Activated CD4-positive, alpha-beta T cell treated with anti-CD3 and anti-CD28 coated beads, Interleukin-2, amount 50 U/mL, for 16 hours (primary cell): ENCODE measurements at regions not wholly inside any gene's neighbourhood (a gene's known extent, or its start where the extent isn't known, plus 50 kb on each side); places are given as distances from the start of the nearest gene placed in this dataset.
A peak's percentile ranks its signal among the peaks of the same experiment; 100 is the strongest.

Source experiments
- DNase-seq: peaks from one replicate; pipeline ENCODE4 v3.0.0-alpha.2; 2020

DNA sequence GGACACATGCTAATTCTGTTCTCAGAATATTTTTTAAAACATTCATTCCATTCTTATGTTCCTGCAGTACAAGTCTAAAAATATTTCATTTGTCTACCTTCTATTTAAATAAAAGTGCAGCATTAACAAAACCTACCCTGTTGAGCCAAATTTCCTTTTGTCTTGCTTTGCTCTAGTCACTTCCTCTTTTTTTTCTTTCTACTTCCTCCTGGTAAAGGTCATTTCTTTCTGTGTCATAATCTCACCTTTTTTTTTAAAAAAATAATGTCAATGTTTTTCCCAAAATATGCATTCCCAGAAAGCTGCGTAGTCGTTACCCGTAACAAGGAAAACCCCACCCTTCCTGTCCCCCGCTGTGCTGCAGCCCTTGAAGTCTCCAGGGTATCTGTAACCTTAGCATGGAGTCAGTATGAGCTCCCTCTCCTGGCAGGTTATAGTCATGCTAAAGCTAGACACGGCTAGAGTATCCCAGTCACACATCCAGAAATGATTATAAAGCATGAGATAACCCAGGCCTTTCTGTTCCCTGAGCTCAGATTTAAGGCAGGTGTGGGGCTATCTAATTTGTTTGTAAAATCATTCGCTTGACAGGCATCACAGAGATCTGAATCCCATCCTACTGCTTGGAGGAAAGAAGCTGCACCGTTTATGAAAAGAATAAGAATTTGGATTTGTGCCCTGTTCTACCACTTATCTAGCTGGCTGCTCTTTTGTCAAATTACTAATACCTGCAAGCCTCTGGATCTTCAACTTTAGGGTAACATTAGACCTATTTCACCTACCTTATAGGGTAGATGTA lies 51.1 kb upstream of the EED start:
- DNase-seq, result peak; percentile 87

DNA sequence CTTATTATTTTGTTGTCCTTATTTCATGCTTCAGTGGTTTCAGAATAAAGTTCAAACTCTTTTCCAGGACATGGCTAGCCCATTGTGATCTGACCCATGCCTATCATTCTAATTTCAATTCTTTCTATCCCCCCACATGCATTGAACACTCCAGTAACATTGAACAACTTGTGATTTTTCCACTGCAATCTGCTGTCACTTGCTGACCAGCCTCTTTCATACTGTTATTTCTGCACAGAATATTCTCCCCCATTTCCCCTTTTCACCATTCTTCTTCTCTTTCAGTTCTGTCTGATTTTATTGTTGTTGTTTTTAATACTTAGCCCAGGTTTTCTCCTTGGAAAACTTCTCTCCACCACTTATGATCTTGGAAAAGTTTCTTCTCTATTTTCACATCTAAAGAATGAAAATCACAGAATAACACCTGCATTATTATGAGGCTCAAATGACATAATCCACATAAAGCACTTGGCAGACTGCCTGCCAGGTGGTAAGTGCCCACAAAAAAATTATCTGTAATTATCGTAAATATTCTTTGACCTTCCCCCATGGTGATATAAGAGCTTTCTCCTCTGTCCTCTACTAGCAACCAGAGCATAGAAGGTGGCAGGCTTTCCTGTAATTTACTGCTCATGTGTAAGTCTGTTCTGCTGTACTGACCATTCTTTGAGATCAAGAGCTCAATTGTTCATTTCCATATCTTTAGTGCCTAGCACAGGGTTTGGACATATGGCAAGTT lies 51.9 kb upstream of the EED start:
- DNase-seq, result no peak

DNA sequence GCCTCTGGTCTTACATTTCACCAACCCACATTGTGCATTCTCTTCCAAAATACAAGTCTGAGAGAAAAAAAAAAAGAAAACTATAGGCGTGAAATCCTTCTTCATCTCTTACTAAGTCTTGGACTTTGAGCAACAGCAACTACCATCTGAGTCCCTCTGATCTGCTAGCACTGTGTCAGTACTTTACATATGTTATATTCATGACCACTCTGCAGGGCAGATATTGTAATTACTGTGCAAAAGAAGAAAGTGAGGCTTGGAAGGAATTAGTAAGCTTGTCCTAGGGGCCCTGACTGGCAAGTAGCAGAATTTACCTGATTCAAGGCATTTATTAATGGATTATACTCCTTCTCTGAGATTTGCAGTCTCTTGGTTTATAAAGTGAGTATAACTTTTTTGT lies 52.7 kb upstream of the EED start:
- no peak for DNase-seq

DNA sequence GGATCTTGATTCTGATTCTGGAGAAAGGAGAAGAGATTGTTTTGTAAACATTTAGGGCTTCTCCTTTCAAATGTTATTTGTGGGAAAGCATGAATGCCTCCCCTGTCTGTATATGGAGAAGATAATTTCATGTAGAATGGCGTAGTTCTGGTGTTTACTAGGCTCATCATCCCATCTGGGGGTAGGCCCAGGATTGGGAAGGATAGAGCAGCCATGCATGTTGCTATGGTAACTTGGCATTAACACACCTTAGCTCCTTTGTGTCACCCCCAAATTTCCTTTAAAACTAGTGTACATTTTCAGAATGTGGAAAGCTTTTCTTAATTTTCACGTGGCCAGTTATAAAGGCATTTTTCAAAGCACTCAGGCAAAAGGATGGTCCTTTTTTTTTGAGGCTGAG lies 57.5 kb upstream of the EED start:
- DNase-seq, result no peak

DNA sequence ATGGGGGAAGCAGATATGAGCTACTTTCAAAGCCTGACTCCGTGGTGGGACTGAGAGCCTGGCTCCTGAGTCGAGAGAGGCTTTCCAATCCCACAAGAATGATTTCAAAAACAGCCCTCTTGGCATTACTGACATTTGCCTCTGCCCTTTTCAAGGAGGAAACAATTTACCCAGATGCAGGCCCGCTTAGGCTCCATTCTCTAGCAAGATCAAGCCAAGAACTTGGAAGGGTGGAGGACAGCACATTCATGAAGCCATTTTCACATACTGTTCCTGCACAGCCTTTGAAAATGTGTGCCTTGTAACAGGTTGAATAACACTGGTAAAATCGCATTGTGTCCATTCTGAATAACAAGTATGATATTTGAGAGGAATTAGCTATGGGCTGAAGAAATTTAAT lies 58.2 kb upstream of the EED start:
- no peak for DNase-seq

DNA sequence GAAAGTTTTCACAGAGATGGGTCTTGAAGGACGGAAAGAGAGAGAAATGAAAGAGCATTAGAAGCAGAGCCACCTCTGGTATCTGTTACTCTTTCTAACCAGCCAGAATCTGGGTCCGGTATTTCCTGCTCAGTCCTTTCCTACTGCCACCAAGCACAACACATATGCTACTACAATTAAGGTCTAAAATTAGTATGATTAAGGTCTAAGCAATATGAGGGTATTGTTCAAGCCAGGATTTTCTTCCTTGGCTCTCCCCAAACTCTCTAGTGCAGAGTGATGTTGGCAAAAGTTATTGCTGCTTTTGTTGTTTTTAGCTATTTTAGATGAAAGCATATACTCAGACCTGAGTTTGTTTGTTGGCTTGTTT lies 59.2 kb upstream of the EED start:
- no peak for DNase-seq

DNA sequence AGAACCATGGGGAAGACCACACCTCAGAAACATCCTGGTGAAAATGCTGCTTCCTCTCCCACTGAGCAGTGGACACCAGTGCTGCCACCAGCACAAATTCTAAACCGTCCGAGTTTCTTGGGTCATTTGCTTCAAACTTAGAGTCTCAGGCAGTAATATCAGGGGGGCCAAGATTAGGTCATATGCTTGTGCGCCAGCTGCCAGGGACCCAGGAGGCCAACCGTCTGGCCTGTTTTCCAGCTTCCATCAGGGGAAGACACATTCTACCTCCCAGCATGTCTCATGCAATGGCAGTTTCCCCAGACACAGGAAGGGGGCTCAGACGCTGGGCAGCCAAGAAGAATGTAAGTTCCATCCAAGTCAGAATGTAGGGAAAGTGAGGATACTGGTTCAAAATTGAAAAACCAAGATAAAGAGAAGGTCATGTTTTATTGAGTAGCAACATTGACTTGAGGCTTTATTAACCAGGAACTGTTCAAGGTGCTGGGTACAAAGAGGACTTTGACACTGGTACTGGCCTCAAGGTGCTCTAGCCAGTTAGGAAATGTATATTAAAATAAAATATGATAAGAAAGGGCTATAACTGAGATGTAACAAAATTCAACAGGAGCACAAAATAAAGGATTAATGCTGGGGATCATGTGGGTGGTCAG lies 59.7 kb upstream of the EED start:
- DNase-seq, result no peak

DNA sequence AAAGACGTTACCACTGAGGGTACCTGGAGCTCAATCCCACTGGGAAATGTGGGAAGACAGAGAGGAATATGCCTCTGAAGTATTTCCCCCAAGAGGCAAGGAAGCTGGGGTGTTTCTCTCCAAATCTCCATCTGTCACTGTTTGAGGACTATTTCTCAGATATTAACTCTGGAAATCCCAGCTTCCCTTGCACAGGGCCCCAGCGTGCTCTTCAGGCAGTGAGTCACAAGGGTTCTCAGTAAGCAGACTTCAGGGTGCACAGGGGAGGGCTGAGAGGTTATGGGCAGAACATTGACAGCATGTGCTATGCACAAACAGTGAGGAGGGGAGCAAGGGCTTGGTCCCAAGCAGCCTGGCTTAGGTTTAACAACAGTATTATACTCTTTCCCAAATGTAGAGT lies 60.9 kb upstream of the EED start:
- peak; percentile 63 for DNase-seq

DNA sequence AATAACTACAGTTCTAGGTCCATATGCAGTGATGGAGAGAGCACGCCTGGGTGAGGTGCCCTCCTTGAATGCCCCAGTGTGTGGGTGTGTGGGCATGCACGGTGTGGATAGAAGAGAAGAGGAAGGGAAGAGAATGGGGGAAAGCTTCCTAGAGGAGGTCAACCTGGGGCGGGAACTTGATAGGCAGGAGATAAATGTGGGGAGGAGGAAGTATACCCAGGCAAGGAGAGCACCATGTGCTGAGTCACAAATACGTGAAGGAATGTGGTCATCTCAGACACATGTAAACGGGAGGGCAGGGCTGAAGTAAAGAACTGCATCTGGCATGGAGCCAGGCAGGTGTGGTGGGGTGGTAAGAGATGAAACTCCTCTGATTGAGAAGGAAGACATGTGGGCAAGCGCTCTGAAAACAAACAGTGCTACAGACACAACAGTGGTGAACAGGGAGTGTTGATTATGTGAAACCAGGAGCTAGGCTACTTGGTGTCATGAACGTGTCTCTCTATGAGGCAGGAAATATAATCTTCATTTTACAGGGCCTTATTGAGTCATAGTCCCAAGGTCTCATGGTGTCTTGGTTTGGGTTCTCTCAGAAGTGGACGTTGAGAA lies 61.5 kb upstream of the EED start:
- DNase-seq, result peak; percentile 84

DNA sequence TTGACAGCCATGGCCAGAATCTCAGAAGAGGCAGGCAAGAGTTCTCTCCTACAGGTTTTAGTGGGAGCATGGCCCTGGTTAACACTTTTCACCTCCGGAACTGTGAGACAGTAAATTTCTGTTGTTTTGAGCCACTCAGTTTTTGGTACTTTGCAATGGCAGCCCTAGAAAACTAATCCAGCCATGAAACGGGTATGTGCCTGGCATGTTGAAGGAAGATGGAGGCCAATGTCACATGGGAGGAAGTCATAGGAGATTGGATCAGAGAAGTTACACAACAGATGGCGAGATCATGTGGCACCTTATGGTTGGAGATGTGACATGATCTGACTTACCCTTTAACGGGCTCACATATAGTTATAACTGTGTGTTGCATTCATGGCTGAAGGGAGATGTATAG lies 63.2 kb upstream of the EED start:
- no peak for DNase-seq

DNA sequence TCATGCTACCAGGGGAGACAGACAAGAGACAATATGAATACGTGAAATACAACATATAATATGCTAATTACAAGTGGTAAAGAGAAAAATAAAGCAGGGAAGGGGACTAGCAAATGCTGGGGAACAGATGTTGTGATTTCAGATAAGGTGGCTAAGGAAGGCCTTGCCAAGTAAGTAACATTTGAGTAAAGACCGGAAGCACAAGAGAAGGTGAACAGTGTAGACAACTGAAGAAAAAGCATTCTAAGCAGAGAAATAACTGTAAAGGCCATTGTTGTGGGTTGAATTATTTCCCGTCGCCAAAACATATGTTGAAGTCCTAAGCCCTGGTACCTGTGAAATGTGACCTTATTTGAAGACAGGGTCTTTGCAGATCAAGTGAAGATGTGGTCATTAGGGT lies 63.7 kb upstream of the EED start:
- no peak for DNase-seq

DNA sequence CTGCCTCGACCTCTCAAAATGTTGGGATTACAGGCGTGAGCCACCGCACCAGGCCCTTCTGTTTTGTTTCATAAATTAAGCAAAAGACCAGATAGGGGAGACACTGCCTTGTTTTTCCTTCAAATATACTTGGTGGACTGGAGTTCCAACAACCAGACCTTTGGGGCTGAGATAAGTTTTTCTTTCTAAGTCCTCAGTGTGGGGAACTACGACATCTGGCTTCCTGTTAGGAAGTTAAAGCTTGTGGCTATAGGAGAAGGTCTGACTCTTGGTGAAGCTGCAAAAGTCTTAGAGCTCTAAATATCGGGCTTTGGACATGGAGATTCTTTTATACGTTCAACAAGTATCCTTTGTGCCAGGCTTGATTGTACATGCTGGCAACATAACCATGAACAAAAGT lies 64.1 kb upstream of the EED start:
- DNase-seq, result no peak

DNA sequence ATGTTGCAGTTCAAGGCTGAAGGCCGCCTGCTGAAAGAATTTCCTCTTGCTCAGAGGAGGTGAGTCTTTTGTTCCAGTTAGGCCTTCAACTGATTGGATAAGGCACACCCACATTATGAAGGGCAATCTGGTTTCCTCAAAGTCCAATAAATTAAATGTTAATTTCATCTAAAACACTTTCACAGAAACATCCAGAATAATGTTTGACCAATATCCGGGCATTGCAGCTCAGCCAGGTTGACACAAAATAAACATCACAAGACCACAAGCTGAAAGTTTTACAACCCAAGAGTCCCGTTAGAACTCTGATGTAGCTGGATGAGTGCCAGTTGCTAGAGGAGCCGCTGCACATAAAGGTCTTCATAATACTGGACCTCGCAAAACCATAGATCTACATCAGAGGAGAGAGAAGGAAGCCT lies 64.9 kb upstream of the EED start:
- no peak for DNase-seq

DNA sequence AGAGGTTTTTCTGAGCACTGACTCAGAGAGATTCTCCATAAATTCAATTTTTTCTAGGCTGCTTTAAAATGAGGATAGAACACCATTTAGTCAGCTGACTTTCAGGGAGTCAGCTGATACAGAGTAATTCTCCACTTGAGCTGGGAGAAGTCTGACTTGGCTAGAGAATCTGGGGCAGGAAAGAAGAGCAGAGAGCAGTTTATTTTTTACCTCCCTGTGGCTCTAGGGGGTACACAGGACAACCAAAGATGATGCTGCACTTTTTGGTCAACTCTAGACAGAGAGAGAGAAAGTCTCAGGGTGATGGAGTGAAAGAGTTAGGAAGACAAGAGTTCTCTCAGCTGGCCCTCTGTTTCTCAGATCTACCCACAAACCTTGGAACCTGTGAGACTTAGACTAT lies 67.3 kb upstream of the EED start:
- peak; percentile 16 for DNase-seq

DNA sequence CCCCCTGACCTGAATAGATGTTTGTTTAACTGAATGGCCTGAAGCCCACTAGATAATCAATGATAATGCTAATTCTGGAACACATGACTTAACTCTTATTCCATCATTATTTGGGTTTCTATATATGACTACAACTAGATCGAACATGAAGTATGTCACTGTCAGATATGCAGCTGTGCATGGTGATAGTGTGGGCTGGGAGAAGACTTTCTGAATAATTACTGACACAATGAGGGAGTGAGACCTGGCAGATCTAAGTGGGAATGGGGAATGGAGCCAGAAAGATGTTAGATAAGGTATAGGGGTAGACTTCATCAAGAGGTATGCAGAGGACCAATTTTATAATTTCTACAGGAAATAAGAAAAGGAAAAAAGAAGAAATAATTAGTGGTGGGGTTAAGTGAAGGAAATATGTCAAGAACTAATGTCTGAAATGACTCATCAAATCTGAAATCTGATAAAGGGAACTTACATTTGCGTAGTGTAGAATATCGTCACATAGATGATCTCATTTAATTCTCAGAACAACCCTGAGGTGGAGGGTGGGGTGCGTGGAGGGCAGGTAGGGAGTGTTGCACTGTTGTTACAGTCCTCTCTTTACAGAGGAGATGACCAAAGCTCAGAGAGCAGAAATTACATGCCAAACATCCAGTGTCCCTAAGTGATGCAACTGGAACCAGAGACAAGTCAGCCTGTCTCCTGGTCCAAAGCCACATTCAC lies 68.2 kb upstream of the EED start:
- peak; percentile 83 for DNase-seq

DNA sequence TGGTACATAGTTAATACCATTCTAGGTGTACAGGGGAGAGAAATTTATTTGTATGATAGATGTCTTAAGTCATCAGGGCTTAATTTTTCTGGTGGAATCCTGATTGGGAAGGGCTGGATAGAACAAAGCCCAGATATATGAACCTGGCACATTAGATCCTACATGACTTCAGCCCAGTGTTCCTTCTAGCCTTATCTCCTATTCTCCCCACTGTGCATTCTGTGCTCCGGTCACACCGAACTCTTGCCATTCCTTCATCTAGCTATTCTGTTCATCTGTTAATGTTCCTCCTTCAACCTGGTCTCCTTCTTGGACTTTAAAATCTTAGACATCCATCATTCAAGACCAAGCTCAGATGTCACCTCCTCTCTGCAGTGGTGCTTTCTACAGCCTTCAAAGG lies 68.9 kb upstream of the EED start:
- no peak for DNase-seq

DNA sequence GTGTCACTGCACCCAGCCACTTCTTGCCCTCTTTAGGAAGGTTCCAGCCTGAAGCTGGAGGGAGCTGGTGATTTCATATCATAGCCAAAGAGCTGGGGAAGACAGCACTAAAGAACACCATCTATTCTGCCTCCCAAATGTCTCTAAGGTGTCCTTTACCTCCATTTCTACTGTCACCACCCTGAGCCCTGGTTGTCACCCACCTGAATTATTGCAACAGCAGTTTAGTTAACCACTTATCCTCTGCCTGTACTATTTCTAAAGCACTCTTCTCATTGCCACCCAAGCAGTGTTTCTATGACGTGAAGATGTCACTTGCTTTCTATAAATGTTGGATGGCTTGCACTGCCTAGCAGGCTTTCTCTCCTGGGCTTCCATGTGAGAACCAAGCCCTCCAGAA lies 69.4 kb upstream of the EED start:
- no peak for DNase-seq

DNA sequence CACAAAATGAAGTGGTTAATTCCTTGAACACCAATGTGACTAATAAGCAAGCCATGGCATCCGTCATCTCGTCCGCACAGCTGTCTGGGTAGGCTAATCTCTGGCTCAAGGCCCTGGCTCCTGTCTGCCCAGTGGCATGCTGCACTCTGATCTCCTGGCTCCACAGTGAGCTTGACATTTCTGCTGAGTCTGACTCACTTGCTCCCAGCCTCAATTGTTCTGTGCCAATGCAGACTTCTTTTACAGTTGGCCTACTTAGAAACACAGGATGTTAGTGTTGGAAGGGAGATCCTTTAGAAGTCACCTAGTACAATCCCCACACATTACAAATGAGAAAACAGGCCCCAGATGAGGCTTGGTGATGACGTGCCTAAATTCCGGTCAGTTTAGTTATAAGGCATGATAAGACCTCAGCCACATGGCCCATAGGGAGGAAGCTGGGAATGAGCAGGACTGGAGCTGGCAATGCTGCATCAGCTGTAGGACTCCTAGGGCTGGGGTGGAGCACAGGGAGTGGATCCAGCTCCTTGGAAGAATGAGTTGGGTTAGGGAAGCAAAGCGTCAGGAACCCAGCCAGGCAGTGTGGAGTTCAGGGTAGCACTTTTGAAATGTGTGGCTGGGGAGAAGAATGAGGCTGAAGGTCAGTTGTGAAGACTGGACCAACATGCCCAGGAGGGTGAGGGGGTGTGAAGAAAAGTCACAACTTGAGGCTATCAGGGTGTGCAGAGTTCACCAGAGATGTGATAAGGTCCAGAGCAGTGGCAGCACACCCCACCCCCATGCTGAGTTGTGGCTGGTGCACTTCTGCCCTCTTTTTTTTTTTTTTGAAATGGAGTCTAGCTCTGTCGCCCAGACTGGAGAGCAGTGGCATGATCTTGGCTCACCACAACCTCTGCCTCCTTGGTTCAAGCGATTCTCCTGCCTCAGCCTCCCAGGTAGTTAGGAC lies 70.2 kb upstream of the EED start:
- no peak for DNase-seq

DNA sequence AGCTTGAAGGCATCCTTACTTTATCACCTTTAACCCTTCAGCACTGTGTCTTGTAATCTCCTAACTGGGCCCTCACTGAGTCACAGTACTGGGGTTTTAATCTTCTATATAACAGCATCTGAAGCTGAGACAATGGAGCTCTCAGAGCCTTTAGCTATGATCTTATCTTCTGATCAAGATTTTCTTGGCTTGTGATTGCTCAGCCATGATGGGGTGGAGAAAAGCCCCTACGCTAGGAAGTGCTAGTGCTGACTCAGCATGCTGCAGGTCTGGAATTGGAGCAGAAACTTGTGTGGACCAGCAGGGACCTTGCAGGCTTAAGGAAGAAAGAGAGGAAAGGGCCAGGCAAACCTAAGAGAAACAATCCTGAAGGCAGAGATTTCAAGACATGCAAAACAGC lies 71.7 kb upstream of the EED start:
- DNase-seq, result peak; percentile 25

DNA sequence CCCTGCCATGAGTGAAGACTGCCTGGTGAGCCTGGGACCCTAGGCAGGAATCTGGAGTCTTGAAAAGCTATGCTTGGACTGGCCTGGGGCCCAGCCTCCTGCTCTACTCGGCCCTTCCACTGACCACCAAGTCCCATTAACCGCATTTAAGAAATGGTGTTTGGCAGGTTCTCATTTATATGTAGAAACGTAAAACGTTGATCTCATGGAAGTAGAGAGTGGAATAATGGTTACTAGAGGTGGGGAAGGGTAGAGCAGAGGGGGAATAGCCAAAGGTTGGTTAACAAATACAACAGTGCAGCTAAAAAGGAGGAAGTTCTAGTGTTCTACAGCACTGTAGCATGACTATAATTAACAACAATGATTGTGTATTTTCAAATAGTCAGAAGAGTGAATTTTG lies 72.9 kb upstream of the EED start:
- no peak for DNase-seq

DNA sequence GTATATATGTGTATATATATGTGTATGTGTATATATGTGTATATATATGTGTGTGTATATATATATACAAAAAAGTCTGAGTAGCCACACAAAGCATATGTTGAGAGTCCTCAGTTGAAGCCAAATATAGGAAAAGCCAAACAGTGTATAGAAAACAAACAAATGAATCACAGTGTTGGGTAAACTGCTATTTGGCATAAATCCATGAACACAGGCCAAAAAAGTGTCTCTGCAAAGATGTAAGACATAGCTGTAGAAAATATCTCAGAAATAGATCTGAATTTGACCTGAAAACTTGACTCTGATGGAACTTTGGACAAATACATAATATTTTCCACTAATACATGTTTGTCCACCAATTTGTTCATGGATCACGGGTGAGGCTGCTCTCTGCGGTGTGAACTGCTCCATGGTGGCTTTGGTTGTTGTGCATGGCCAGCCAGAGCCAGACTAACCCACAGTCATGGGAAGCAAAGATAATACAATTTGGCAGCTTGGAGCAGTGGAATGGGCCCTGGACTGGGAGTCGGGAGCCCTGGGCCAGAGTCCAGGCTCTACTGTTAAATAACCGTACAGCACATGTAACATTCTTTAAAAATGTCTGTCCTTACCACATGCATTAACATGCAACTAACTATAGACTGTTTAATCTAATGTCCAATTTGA lies 76.9 kb upstream of the EED start:
- no peak for DNase-seq
